GM12878 (cell line): ENCODE measurements at regions not wholly inside any gene's neighbourhood (a gene's known extent, or its start where the extent isn't known, plus 50 kb on each side); places are given as distances from the start of the nearest gene placed in this dataset.

ENCODE experiments used
- ATAC-seq: fragments of 200-7000 bp; cut with Tn5 transposase; 3 replicates; pipeline ENCODE4 v1.9.1; 2020; ENCODE audit warnings: mild to moderate bottlenecking, moderate library complexity
- BruUV-seq: library from RNA; stranded (reverse); fragments of 400-500 nt; replicated peaks from 2 replicates; lab custom pipeline; 2021; lab: Mats Ljungman, UMichigan
- CTCF ChIA-PET: fragments of 300-600 bp; sonication (Branson Sonifier 250); formaldehyde crosslinking; extraction: SDS; loops from one replicate; lab custom pipeline; 2021; ENCODE audit warnings: inconsistent platforms; lab: Yijun Ruan, JAX
- POLR2A ChIA-PET: fragments of 350-600 bp; formaldehyde crosslinking; extraction: SDS; loops from one replicate; lab custom pipeline; 2021; ENCODE audit warnings: inconsistent platforms; lab: Charles Lee
- RAD21 ChIA-PET: fragments of 300-600 bp; sonication (Branson Sonifier 250); formaldehyde crosslinking; loops from one replicate; lab custom pipeline; 2023; ENCODE audit warnings: antibody characterized with exemption; ENCODE audit not compliant: unreplicated experiment; lab: Charles Lee
- SMC1A ChIA-PET: fragments of 300-600 bp; sonication (Branson Sonifier 250); formaldehyde crosslinking; loops from one replicate; lab custom pipeline; 2023; ENCODE audit not compliant: unreplicated experiment, uncharacterized antibody; lab: Charles Lee
- DNase-seq: peaks from one replicate; pipeline ENCODE4 v3.0.0-alpha.2; 2011; ENCODE audit warnings: low read depth, low spot score
- FAIRE-seq: peaks from 3 replicates; lab custom pipeline; 2011; peaks lifted over from hg19 to GRCh38; lab: Jason Lieb, UNC
- H2AFZ ChIP-seq: 2 replicates; pipeline ENCODE4 v1.6.0; 2011; ENCODE audit warnings: low read depth, low read length, control low read depth; ENCODE audit not compliant: control insufficient read depth
- H3K27ac ChIP-seq: 2 replicates; pipeline ENCODE4 v1.5.1; 2011; ENCODE audit warnings: control low read depth; ENCODE audit not compliant: control insufficient read depth, insufficient read depth
- H3K27me3 ChIP-seq, 2 experiments: replicated peaks in 1 of 2; 2 replicates each; pipeline versions ENCODE4 v1.6.0 to v1.6.1; 2011; ENCODE audit warnings: low read length in 1 of 2; ENCODE audit not compliant: control insufficient read depth in 2 of 2, insufficient read depth in 2 of 2
- H3K36me3 ChIP-seq, 2 experiments: 2 replicates each; pipeline ENCODE4 v1.5.1; 2011; ENCODE audit warnings: low read length in 1 of 2; ENCODE audit not compliant: control insufficient read depth in 2 of 2, insufficient read depth in 2 of 2
- H3K4me1 ChIP-seq: 2 replicates; pipeline ENCODE4 v1.6.1; 2011; ENCODE audit warnings: mild to moderate bottlenecking, low read length, moderate library complexity, mixed read lengths; ENCODE audit not compliant: control insufficient read depth, insufficient read depth
- H3K4me2 ChIP-seq: 2 replicates; pipeline ENCODE4 v1.6.0; 2011; ENCODE audit warnings: control low read depth; ENCODE audit not compliant: control insufficient read depth, insufficient read depth
- H3K4me3 ChIP-seq: fragments of 200-600 bp; sonication (generic); 2 replicates; pipeline ENCODE4 v1.5.1; 2016
- H3K79me2 ChIP-seq: 2 replicates; pipeline ENCODE4 v1.6.0; 2011; ENCODE audit warnings: low read length; ENCODE audit not compliant: control insufficient read depth, insufficient read depth
- H3K9ac ChIP-seq: 2 replicates; pipeline ENCODE4 v1.8.0; 2011; ENCODE audit warnings: low read length, control low read depth, mixed read lengths; ENCODE audit not compliant: control insufficient read depth, insufficient read depth
- H3K9me3 ChIP-seq: replicated peaks from 3 replicates; pipeline ENCODE4 v1.5.1; 2011; ENCODE audit warnings: mild to moderate bottlenecking, low read length; ENCODE audit not compliant: control insufficient read depth, insufficient read depth
- H4K20me1 ChIP-seq: 2 replicates; pipeline ENCODE4 v1.6.0; 2011; ENCODE audit not compliant: control insufficient read depth, insufficient read depth
- CHD4 ChIP-seq: fragments of 200-600 bp; sonication (generic); IDR thresholded peaks from 2 replicates; pipeline ENCODE4 v1.6.1; 2016; ENCODE audit warnings: mild to moderate bottlenecking
- PML ChIP-seq: IDR thresholded peaks from 2 replicates; pipeline ENCODE4 v1.6.1; 2012; ENCODE audit warnings: low read length, inconsistent platforms
- SRF ChIP-seq, 2 experiments: IDR thresholded peaks; 2 replicates each; pipeline ENCODE4 v1.6.1; 2011; ENCODE audit warnings: low read depth in 2 of 2, low read length in 2 of 2, mild to moderate bottlenecking in 1 of 2, moderate library complexity in 1 of 2
- ZNF207 ChIP-seq: fragments of 450-650 bp; IDR thresholded peaks from 2 replicates; pipeline ENCODE4 v1.6.1; 2014; ENCODE audit warnings: antibody characterized with exemption, mild to moderate bottlenecking, borderline replicate concordance
- WGBS: methylation state at CpG from one replicate; pipeline ENCODE4 v1.1.6; 2016; ENCODE audit warnings: low lambda C conversion rate; ENCODE audit not compliant: insufficient replicate concordance, insufficient coverage; ENCODE audit errors: missing lambda C conversion rate; 5-methylcytosine and 5-hydroxymethylcytosine counted together
- in situ Hi-C: fragments of 300-500 bp; cut with MboI; formaldehyde crosslinking; loops from 9 replicates; pipeline ENCODE4 v1.14.3; 2018; ENCODE audit warnings: mixed read lengths
- intact Hi-C: fragments of 100-400 bp; cut with micrococcal nuclease; formaldehyde crosslinking; loops from one replicate; pipeline ENCODE4 v1.14.2; 2022; ENCODE audit not compliant: unreplicated experiment
- TF ChIP-seq, protein P1 (sequence below): fragments of 450-650 bp; formaldehyde crosslinking; IDR thresholded peaks from 2 replicates; pipeline ENCODE4 v1.4.0; 2020; ENCODE audit warnings: mild to moderate bottlenecking, moderate library complexity

DNA sequence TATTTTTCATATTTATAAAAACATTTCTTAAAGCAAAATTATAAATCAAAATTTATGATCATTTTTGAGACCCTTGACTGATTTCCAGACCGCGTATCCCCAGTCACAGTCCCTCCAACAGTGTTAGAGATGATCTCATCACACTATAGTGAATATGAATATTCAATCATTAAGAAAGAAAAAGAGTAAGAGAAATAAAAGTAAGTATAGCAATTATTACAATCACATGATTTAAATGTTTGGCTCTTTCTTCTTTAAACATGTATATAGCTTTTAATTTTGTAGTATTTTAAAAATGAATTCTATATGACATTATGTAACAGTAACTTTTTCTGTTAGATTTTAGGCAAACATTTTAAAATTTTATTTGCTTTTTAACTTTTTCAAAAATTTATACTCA, 438.3 kb downstream of the RFPL4B start:
- intact Hi-C loops (loop anchor here (10.0 kb wide), 1 partner anchor 309 kb away; no protein-coding TSS in a partner anchor), in situ Hi-C loops (no loop called here)
- no TSS peak for BruUV-seq
- no peak overlapping the region for H3K9ac ChIP-seq
- no peaks in the 10 kb centered on the region for H3K79me2 ChIP-seq
- WGBS = 95% methylated on average over 2 of the region's 2 CpGs
- H2AFZ ChIP-seq = no peak overlapping the region
- no peak overlapping the region for H3K4me2 ChIP-seq
- CTCF ChIA-PET = interaction anchor here (0.8 to 4.6 kb wide), 4 partner anchors 11 to 1122 kb away, joined by 3 to 40 read pairs (median 6); no protein-coding TSS in a partner anchor
- POLR2A ChIA-PET = no interaction called here
- H3K27me3 ChIP-seq = no peaks in the 10 kb centered on the region
- DNase-seq = no peak
- no peak for ATAC-seq
- H3K36me3 ChIP-seq = no peaks in the 10 kb centered on the region
- no peak for TF ChIP-seq ZNF207
- no peak for TF ChIP-seq PML
- TF ChIP-seq, protein P1, sequence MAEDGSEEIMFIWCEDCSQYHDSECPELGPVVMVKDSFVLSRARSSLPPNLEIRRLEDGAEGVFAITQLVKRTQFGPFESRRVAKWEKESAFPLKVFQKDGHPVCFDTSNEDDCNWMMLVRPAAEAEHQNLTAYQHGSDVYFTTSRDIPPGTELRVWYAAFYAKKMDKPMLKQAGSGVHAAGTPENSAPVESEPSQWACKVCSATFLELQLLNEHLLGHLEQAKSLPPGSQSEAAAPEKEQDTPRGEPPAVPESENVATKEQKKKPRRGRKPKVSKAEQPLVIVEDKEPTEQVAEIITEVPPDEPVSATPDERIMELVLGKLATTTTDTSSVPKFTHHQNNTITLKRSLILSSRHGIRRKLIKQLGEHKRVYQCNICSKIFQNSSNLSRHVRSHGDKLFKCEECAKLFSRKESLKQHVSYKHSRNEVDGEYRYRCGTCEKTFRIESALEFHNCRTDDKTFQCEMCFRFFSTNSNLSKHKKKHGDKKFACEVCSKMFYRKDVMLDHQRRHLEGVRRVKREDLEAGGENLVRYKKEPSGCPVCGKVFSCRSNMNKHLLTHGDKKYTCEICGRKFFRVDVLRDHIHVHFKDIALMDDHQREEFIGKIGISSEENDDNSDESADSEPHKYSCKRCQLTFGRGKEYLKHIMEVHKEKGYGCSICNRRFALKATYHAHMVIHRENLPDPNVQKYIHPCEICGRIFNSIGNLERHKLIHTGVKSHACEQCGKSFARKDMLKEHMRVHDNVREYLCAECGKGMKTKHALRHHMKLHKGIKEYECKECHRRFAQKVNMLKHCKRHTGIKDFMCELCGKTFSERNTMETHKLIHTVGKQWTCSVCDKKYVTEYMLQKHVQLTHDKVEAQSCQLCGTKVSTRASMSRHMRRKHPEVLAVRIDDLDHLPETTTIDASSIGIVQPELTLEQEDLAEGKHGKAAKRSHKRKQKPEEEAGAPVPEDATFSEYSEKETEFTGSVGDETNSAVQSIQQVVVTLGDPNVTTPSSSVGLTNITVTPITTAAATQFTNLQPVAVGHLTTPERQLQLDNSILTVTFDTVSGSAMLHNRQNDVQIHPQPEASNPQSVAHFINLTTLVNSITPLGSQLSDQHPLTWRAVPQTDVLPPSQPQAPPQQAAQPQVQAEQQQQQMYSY (CRISPR knock-in tag) = no peak
- TF ChIP-seq CHD4 = no peak
- TF ChIP-seq SRF (IDR thresholded peaks at IDR 0.05; ENCODE audit: low read depth in 2 of 2, low read length in 2 of 2) = no peak
- no peaks in the 10 kb centered on the region for H3K9me3 ChIP-seq
- no peak overlapping the region for H3K27ac ChIP-seq
- RAD21 ChIA-PET = interaction anchor here (2.7 kb wide), 1 partner anchor 1123 kb away, joined by 12 read pairs; no protein-coding TSS in a partner anchor
- no peak overlapping the region for H3K4me3 ChIP-seq
- FAIRE-seq = no peak
- no peaks in the 10 kb centered on the region for H3K4me1 ChIP-seq
- SMC1A ChIA-PET = no interaction called here
- H4K20me1 ChIP-seq = no peaks in the 10 kb centered on the region
